Fibroblast of pulmonary artery (primary cell): ENCODE measurements at regions not wholly inside any gene's neighbourhood (a gene's known extent, or its start where the extent isn't known, plus 50 kb on each side); places are given as distances from the start of the nearest gene placed in this dataset.
"Not testable (repeated sequence)": the region's sequence is repeated elsewhere in the genome, so short reads cannot be mapped to it uniquely, and the experiment has no call there.

Source experiments
- DNase-seq: peaks from one replicate; pipeline ENCODE4 v3.0.0-alpha.2; 2010; ENCODE audit warnings: low read depth
- H3K4me3 ChIP-seq: replicated peaks from 2 replicates; pipeline ENCODE4 v1.5.1; 2011; ENCODE audit warnings: low read depth, mild to moderate bottlenecking, control low read depth, low read length, moderate library complexity
- CTCF ChIP-seq: IDR thresholded peaks from 2 replicates; pipeline ENCODE4 v1.5.1; 2011; ENCODE audit warnings: mild to moderate bottlenecking, control low read depth, low read length, inconsistent platforms; ENCODE audit errors: missing control alignments

DNA sequence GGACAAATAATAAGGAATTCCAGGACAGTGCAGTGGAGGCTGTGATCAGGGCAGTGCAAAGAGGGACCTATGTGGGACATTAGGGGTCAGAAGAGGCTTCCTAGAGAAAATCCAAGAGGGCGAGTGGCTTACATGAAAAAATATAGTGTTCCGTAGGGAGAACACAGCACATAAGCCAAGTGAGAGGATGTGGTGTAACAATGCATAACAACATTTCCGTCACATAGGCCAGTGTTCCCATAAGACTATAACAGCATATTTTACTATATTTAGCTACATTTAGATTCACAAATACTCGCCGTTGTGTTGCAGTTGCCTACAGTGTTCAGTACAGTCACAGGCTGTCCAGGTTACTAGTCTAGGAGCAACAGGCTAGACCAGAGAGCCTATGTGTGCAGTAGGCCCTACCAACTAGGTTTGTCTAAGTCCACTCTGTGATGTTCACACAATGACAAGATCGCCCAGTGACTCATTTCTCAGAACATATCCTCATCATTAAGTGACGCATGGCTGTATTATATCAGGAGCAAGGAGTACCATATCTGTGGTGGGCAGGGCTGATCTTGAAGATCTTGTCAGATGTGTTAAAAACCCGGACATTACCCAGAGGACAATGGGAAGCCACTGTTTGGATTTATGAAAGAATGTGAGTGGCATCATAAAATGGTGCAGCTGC, 74.0 kb upstream of the TBL1X start:
- H3K4me3 ChIP-seq = no peak overlapping the region
- DNase-seq = no peak
- no peak for TF ChIP-seq CTCF

DNA sequence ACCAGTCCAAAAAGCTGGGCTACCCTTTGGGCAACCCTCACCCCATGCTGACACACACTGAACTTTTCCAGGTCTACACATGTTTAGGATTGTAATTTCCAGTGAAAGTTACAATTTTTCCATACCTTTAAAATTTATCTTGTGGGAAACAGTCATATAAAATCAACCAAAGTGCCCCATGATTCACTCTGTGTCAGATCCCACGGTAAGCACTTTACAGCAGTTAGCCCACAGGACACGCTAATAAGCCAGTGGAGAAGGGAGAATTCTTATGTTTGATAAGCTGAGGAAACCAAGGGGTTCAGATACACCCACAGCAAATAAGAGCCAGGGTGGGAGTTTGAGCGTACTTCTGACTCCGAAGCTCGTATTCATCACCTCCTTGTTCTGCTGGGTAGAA, 72.4 kb upstream of the TBL1X start:
- TF ChIP-seq CTCF = no peak
- DNase-seq = no peak
- no peak overlapping the region for H3K4me3 ChIP-seq

- no peak overlapping the region for H3K4me3 ChIP-seq
- DNase-seq = no peak
- TF ChIP-seq CTCF = no peak
These were observed 71.3 kb upstream of the TBL1X start for GRCh38 chrX:9393571-9393970.

- no peak overlapping the region for H3K4me3 ChIP-seq
- TF ChIP-seq CTCF = no peak
- no peak for DNase-seq
These were observed 70.6 kb upstream of the TBL1X start for GRCh38 chrX:9394212-9394611.

- DNase-seq = peak; percentile 14
- TF ChIP-seq CTCF = no peak
- no peak overlapping the region for H3K4me3 ChIP-seq
These were observed 67.9 kb upstream of the TBL1X start for GRCh38 chrX:9396930-9397329.

GRCh38 chrX:9401051-9401450, 63.8 kb upstream of the TBL1X start:
- no peak for DNase-seq
- H3K4me3 ChIP-seq = no peak overlapping the region
- no peak for TF ChIP-seq CTCF

GRCh38 chrX:9403374-9403773, 61.5 kb upstream of the TBL1X start:
- no peak for TF ChIP-seq CTCF
- H3K4me3 ChIP-seq = no peak overlapping the region
- no peak for DNase-seq

DNA sequence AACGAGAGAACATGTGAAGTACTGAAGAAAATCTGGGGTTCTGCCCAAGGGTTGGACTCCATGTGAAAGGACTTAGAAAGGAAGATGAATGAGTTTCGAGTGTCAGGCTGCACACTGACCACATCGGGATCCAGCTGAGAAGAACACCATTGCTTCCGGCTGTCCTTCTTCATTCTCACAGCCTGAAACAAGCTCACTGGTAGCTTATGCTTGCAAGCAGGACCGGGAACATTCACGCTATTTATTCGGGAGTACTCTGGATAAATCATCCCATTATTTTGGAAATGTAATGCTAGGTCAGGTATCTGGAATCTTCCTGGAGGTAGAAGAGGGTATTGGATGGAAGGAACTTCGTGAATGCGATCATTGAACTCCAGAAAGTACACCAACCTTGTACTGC, 59.2 kb upstream of the TBL1X start:
- DNase-seq, H3K4me3 ChIP-seq: not testable (repeated sequence)

DNA sequence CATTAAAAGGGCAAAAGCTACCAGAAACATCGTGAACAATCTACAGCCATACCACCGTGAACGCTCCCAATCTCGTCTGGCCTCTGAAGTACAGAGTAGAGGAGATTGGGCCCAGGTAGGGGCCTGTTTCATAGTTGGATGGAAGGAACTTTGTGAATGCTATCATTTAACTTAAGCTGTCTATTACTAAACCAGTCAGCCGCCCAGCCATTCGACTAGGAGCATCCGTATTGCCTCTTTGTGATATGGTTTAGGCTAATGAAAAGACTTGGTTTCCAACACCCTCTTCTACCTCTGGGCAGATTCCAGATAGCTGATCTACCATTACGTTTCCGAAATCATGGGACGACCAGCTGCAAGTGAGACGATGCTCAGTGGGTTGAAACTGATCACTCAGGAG, 54.0 kb upstream of the TBL1X start:
- H3K4me3 ChIP-seq, DNase-seq: not testable (repeated sequence)

- not testable (repeated sequence) for DNase-seq, H3K4me3 ChIP-seq
These were observed 53.2 kb upstream of the TBL1X start for GRCh38 chrX:9411682-9412081.
